BJ (cell line): ENCODE measurements at regions not wholly inside any gene's neighbourhood (a gene's known extent, or its start where the extent isn't known, plus 50 kb on each side); places are given as distances from the start of the nearest gene placed in this dataset.

Experiments
- CTCF ChIA-PET: fragments of 350-600 bp; formaldehyde crosslinking; extraction: SDS; loops from one replicate; lab custom pipeline; 2021; ENCODE audit warnings: antibody characterized with exemption, inconsistent platforms; lab: Yijun Ruan, JAX
- POLR2A ChIA-PET: fragments of 300-600 bp; sonication (Branson Sonifier 250); formaldehyde crosslinking; extraction: SDS; loops from one replicate; lab custom pipeline; 2021; ENCODE audit warnings: antibody characterized with exemption; lab: Charles Lee
- DNase-seq: peaks from one replicate; pipeline ENCODE4 v3.0.0-alpha.2; 2011; ENCODE audit warnings: low read depth
- H3K27me3 ChIP-seq: 2 replicates; pipeline ENCODE4 v1.6.0; 2011; ENCODE audit warnings: low read length; ENCODE audit not compliant: control insufficient read depth, insufficient read depth
- H3K36me3 ChIP-seq: 2 replicates; pipeline ENCODE4 v1.5.1; 2011; ENCODE audit warnings: low read length; ENCODE audit not compliant: control insufficient read depth, insufficient read depth
- H3K4me3 ChIP-seq: 2 replicates; pipeline ENCODE4 v1.5.1; 2011; ENCODE audit warnings: low read depth, mild to moderate bottlenecking, control low read depth, low read length
- CTCF ChIP-seq: IDR thresholded peaks from 2 replicates; pipeline ENCODE4 v1.5.1; 2011; ENCODE audit warnings: low read depth, mild to moderate bottlenecking, control low read depth, inconsistent platforms, low read length, moderate library complexity; ENCODE audit not compliant: insufficient read depth

GRCh38 chr10:108708363-108708762, 1214.9 kb downstream of the XPNPEP1 start:
- TF ChIP-seq CTCF = no peak
- POLR2A ChIA-PET = no interaction called here
- no peaks in the 10 kb centered on the region for H3K36me3 ChIP-seq
- H3K4me3 ChIP-seq = no peak overlapping the region
- no peak for DNase-seq
- no peaks in the 10 kb centered on the region for H3K27me3 ChIP-seq
- CTCF ChIA-PET = no interaction called here

GRCh38 chr10:108696792-108697477, 1226.4 kb downstream of the XPNPEP1 start:
- POLR2A ChIA-PET = no interaction called here
- H3K4me3 ChIP-seq = no peak overlapping the region
- no peaks in the 10 kb centered on the region for H3K36me3 ChIP-seq
- H3K27me3 ChIP-seq = no peaks in the 10 kb centered on the region
- CTCF ChIA-PET = no interaction called here
- TF ChIP-seq CTCF = no peak
- DNase-seq = no peak

- no peak overlapping the region for H3K4me3 ChIP-seq
- no peaks in the 10 kb centered on the region for H3K36me3 ChIP-seq
- no peak for DNase-seq
- CTCF ChIA-PET = no interaction called here
- POLR2A ChIA-PET = no interaction called here
- no peaks in the 10 kb centered on the region for H3K27me3 ChIP-seq
- TF ChIP-seq CTCF = no peak
These were observed 1232.2 kb downstream of the XPNPEP1 start for GRCh38 chr10:108691126-108691525.

GRCh38 chr10:108690530-108690929, 1232.8 kb downstream of the XPNPEP1 start:
- ChIA-PET POLR2A (no interaction called here), CTCF (no interaction called here)

GRCh38 chr10:108689891-108690290, 1233.4 kb downstream of the XPNPEP1 start:
- POLR2A ChIA-PET = no interaction called here
- TF ChIP-seq CTCF = no peak
- DNase-seq = no peak
- no peak overlapping the region for H3K4me3 ChIP-seq
- no peaks in the 10 kb centered on the region for H3K27me3 ChIP-seq
- H3K36me3 ChIP-seq = no peaks in the 10 kb centered on the region
- CTCF ChIA-PET = no interaction called here

More at GRCh38 chr10:108690530-108690929, 1232.8 kb downstream of the XPNPEP1 start:
- no peak overlapping the region for H3K4me3 ChIP-seq
- no peaks in the 10 kb centered on the region for H3K27me3 ChIP-seq
- no peak for TF ChIP-seq CTCF
- no peak for DNase-seq
- H3K36me3 ChIP-seq = no peaks in the 10 kb centered on the region
